Epidermal melanocyte (primary cell): ENCODE measurements at regions not wholly inside any gene's neighbourhood (a gene's known extent, or its start where the extent isn't known, plus 50 kb on each side); places are given as distances from the start of the nearest gene placed in this dataset.

Experiments
- DNase-seq: peaks from one replicate; pipeline ENCODE4 v3.0.0; 2011; ENCODE audit warnings: low spot score; ENCODE audit not compliant: insufficient read length

DNA sequence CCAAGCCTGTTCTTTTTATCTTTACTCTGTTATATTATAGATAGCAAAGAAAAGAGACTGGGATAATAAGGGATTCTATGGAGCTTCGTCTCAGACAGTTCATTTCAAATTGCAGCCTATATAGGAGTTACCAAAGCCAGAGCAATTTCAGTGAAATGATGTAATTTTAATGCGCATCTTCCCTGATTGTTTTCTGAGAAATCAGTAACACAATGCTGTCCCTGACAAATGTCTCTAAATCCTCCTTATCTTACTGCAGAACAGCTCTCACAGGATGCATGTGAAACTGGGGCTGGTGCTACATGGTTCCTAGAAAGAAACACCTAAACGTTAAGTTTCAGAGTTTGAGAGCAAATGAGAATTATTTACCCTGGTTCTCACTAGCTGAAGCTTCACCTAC is 467.9 kb upstream of the ANO3 start:
- no peak for DNase-seq

DNA sequence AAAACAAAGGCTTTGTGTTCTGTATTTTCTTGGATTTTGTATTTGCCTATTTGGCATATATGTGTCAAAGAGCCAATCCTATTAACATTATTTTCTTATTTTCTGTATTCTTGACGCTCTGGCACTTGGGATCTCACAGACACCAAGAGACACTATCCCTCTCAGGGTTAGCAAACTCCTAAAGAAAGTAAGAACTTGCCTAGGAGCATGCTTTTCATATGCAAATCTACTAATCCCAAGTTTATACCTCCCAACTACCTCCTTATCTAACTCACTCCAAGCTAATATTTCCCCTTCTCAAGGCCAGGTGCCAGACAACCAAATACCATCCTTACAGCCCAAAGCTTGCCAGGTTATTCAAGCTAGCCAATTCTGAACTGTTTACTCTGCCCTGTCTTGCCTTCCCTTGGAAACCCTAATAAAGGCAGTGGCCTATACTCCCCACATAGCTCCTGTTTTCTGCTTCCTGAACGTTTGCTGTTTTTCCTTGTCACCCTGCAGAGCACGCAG is 455.4 kb upstream of the ANO3 start:
- no peak for DNase-seq

- DNase-seq = no peak
These were observed 445.9 kb upstream of the ANO3 start for GRCh38 chr11:25886036-25886435.

DNA sequence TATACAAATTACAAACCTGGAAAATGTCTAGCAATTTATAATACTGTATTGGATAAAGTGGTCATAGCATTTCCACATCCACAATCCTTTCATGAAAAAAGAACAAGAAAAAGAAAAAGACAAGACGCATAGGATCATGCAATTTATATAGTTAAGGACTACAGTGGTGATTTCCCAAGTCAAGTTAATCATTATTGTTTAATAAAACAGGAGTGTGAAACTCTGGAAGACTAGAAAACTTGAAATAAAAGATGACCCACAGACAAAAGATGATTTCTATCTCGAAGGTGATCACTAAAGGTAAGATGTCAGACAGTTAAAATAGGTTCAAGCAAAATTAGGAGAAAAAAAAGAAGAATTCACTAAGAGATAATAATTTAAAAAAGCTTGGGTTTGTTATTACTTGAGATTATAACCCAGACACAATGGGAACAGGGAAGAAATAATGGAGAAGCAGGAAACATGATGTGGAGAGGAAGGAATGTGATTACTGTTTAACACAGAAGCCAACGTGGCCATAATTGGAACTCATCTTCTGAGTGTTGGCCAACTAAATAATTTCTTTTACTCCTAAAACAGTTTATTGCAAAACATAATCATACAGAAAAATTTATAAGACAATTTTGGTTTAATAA is 441.2 kb upstream of the ANO3 start:
- DNase-seq = no peak

- no peak for DNase-seq
These were observed 440.0 kb upstream of the ANO3 start for GRCh38 chr11:25891960-25892359.

DNA sequence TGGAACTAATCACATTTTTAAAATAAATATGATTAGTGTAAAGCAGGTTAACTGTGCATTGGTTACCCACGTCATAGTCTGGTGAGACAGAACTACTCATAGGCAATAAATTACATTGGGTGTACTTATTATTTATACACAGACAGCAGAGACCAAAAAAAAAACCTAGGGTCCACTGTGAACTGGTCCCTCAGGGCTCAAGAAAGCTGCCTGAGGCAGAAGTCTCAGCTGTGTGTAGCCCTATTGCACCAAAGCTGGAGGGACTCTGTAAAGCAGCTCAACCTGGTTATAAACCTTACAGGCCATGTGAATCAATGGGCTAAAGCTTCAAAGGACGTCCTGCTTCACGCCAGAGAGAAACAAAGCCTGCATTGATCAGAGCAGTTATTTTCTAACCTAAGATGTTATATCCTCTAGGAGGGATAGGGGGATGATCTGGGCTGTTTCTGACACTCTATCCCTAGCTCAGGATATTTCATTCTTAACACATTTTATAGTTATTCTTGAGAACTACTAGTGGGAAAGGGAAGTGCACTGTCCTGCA is 432.2 kb upstream of the ANO3 start:
- DNase-seq = no peak

- no peak for DNase-seq
These were observed 431.1 kb upstream of the ANO3 start for GRCh38 chr11:25900814-25901213.

- no peak for DNase-seq
These were observed 430.5 kb upstream of the ANO3 start for GRCh38 chr11:25901415-25901814.

DNA sequence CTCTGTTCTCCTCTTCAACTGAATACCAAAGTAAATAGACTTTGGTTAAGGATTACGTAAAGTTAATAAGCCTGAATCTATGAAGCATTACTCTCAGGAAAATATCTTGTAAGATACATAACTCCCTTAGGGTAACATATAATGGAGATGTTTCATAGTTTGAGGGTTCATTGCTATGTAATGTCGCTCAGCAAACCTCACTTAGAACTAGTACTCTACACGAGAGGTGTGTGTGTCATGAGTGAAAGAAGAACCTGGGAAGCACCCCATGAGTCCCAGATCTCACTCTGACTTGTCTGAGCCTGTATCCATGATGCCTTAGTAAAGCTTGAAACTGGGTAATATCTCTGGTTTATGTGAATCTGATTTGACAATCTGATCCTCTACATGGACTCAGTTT is 429.5 kb upstream of the ANO3 start:
- DNase-seq = no peak

- no peak for DNase-seq
These were observed 423.2 kb upstream of the ANO3 start for GRCh38 chr11:25908726-25909125.

- DNase-seq = no peak
These were observed 421.8 kb upstream of the ANO3 start for GRCh38 chr11:25910086-25910485.

GRCh38 chr11:25920356-25920755 is 411.6 kb upstream of the ANO3 start:
- DNase-seq = no peak

DNA sequence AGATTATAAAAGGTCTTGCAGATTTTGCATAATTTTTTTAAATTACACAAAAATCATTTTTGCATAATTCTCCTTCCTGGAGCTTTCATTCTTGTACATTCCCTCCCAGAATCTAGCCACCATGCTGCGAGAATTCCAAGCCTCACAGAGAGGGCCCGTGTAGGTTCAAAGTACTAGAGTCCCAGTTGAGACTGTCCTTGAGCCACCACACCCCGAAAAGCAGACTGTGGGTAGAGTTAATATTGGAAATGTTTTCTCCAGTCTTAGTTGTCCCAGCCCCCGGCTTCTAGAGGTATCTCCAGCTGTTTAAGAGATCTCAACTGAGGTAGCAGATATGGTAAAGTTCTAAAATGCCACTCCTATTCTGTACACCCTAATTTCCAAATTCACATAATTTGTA is 407.3 kb upstream of the ANO3 start:
- DNase-seq = no peak

- no peak for DNase-seq
These were observed 406.6 kb upstream of the ANO3 start for GRCh38 chr11:25925359-25925758.

DNA sequence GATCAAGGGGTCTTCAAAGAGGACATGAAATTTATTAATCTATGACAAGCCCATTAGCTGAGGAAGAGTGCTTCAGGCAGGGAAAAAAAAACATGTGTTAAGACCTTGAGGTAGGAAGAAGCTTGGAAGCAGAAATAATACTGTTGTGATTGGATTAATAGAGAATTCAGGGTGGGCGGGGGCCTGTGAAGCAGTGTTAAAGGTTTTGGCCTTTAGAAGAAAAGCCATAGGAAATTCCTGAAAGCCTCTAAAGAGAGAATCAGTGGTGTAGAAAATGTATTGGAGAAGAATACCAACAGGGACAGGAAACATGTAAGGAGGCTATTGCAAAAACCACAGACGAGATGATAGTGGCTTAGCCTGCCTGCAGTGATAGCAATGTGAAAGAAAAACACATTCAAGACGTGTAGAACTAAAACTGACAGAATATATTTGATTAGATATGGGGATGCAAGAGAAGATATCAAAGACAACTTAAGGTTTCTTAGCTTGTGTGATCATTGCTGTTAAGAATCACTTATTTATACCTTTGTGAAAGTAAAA is 404.4 kb upstream of the ANO3 start:
- DNase-seq = no peak

DNA sequence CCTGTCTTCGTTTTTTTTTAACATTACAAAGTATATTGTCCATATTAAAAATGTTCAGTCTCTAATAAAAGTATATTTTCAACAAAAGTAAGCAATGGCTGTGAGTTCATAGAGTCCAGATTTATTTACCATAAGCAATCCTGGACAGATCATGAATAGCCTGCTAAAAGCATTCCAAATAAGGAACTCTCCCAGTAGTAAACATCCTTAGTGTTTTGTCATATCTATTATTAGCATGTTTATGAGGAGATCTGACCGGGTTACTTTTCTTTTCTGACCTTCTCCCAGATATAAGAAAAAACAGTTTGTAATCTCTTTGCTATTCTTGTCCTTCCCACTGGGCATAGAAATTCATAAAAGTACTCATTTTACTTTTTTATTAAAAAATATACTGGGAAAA is 403.9 kb upstream of the ANO3 start:
- no peak for DNase-seq

DNA sequence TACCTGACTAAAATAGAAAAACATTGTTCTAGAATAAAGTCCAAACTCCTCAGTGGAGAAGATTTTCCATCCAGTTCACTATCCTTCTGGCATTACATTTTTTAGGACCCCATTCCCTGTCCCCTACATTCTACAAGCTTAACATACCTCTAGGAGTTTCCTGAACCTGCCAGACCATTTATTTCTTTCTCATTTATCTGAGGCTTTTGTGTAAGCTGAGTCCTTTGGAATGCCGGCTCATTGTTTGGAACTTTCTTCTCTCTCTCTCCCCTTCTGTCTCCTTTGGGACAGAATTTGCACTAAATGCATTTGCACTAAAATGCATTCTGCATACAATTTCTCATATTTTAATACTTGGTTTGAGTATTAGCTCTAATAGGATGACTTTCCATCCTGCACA is 393.0 kb upstream of the ANO3 start:
- DNase-seq = no peak

DNA sequence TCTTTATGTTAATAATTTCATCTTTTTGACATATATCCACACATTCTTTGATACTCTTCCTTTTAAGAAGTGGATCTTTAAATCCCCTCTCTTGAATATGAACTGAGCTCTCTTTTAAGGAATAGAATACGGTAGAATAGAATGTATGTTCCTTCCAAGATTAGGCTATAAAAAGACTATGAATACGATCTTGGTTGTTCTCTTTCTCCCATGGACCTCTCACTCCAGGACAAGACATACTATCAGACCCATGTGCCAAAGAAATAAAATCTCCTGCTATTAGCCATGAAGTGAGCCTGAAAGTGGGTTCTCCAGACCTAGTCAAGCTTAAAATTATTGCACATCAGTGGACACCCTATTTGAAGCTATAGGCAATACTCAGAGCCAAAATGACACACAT is 392.2 kb upstream of the ANO3 start:
- DNase-seq = no peak

GRCh38 chr11:25941353-25941752 is 390.6 kb upstream of the ANO3 start:
- no peak for DNase-seq

DNA sequence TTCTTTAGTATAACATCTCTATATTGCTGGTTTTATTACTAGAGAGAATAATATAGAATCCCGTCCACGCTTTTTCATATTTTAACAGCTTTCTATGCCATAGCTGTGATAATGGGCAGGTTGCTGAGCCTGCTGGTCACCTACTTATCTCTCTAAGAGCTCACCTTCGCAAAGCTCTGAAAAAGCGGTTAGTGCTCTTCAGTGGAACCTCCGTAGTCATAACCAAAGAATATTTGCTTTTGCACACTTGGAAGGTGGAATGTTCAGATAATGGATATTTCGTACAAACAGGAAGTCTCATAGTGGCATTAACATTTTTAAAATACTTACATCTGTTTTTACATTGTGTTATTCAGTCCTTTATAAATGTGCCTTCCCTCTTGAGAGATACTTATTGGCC is 388.9 kb upstream of the ANO3 start:
- no peak for DNase-seq

DNA sequence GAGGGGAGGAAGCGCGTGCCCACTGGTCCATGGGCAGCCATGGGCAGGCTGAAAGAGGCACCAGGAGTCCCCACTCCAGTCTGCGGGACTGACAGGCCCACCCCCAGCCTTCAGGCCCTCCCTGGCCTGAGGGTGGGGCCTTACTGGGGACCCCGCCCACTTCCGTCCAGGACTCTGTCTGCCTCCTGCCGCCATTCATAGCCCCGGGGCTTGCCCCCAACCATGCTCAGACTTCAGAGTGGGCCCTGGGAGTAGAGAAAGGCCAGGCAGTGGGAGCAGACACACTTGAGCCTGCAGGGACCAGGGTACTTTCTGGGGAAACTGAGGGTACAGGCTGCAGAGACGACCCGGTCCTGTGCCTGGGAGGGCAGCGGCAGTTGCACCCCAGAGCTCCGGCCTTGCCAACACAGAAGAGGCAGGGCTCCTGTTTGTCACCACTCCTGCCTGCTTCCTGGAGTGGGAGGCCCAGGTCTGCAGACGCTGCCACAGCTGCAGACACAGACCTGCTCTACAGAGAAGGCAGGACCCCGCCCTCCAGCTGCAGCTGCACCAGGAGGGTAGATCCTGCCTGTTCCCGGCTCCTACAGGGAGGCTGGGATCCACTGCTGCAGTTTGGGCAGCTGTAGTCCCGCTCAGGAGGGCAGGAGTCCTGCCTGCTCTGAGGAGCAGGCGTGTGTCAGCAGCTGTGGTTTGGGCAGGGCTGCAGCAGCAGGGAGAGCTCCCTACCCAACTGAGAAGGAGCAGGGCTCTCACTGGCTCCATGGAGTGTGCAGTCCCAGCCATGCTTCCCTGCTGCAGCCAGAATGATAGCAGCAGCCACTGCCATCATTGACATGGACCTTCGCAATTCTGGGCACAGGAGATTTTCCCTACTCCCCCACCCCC is 387.9 kb upstream of the ANO3 start:
- no peak for DNase-seq

- DNase-seq = no peak
These were observed 382.0 kb upstream of the ANO3 start for GRCh38 chr11:25949918-25950317.
